NCI-H526 treated with DMSO at 0.1 percent for 48 hours (cell line): ENCODE measurements at regions not wholly inside any gene's neighbourhood (a gene's known extent, or its start where the extent isn't known, plus 50 kb on each side); places are given as distances from the start of the nearest gene placed in this dataset.
"Not testable (repeated sequence)": the region's sequence is repeated elsewhere in the genome, so short reads cannot be mapped to it uniquely, and the experiment has no call there.

Source experiments
- DNase-seq: peaks from one replicate; lab custom pipeline; 2025; lab: John Stamatoyannopoulos, UW

GRCh38 chr12:66775871-66776270, 97.0 kb upstream of the GRIP1 start:
- DNase-seq, result no peak

GRCh38 chr12:66776974-66777373, 98.1 kb upstream of the GRIP1 start:
- DNase-seq, result no peak

- DNase-seq, result no peak
Observed at GRCh38 chr12:66779466-66779865, 100.6 kb upstream of the GRIP1 start.

GRCh38 chr12:66786531-66787308, 107.8 kb upstream of the GRIP1 start:
- no peak for DNase-seq

GRCh38 chr12:66799551-66799950, 120.7 kb upstream of the GRIP1 start:
- DNase-seq, result no peak

GRCh38 chr12:66800046-66800445, 121.2 kb upstream of the GRIP1 start:
- no peak for DNase-seq

- peak; percentile 32 for DNase-seq
Observed at GRCh38 chr12:66803930-66804329, 125.1 kb upstream of the GRIP1 start.

- DNase-seq, result peak; percentile 92
Observed at GRCh38 chr12:66804563-66804974, 125.7 kb upstream of the GRIP1 start.

GRCh38 chr12:66808606-66809005, 129.7 kb upstream of the GRIP1 start:
- no peak for DNase-seq

- DNase-seq, result no peak
Observed at GRCh38 chr12:66813137-66813892, 134.4 kb upstream of the GRIP1 start.

GRCh38 chr12:66819587-66819986, 140.7 kb upstream of the GRIP1 start:
- DNase-seq, result no peak

GRCh38 chr12:66822961-66823360, 144.1 kb upstream of the GRIP1 start:
- DNase-seq, result no peak

- no peak for DNase-seq
Observed at GRCh38 chr12:66823857-66824570, 145.1 kb upstream of the GRIP1 start.

GRCh38 chr12:66825921-66826320, 147.0 kb upstream of the GRIP1 start:
- DNase-seq, result not testable (repeated sequence)

GRCh38 chr12:66829660-66830325, 150.9 kb upstream of the GRIP1 start:
- no peak for DNase-seq

- DNase-seq, result no peak
Observed at GRCh38 chr12:66831495-66831894, 152.6 kb upstream of the GRIP1 start.

GRCh38 chr12:66832997-66833396, 154.1 kb upstream of the GRIP1 start:
- no peak for DNase-seq

- DNase-seq, result no peak
Observed at GRCh38 chr12:66836623-66837310, 157.9 kb upstream of the GRIP1 start.

GRCh38 chr12:66837311-66837627, 158.4 kb upstream of the GRIP1 start:
- DNase-seq, result no peak

- no peak for DNase-seq
Observed at GRCh38 chr12:66838366-66838765, 159.5 kb upstream of the GRIP1 start.

- no peak for DNase-seq
Observed at GRCh38 chr12:66848967-66849366, 170.1 kb upstream of the GRIP1 start.

GRCh38 chr12:66851134-66851533, 172.3 kb upstream of the GRIP1 start:
- no peak for DNase-seq
